HFF-Myc (cell line): ENCODE measurements at regions not wholly inside any gene's neighbourhood (a gene's known extent, or its start where the extent isn't known, plus 50 kb on each side); places are given as distances from the start of the nearest gene placed in this dataset.
"Not testable (repeated sequence)": the region's sequence is repeated elsewhere in the genome, so short reads cannot be mapped to it uniquely, and the experiment has no call there.

Experiments used
- DNase-seq: peaks from one replicate; pipeline ENCODE4 v3.0.0-alpha.2; 2011; ENCODE audit warnings: low read depth; ENCODE audit errors: extremely low read depth
- H3K4me3 ChIP-seq: replicated peaks from 2 replicates; pipeline ENCODE4 v1.5.1; 2011; ENCODE audit warnings: low read depth, mild to moderate bottlenecking, control low read depth, low read length
- CTCF ChIP-seq: IDR thresholded peaks from 2 replicates; pipeline ENCODE4 v1.5.1; 2012; ENCODE audit warnings: mild to moderate bottlenecking, low read depth, low read length, control low read depth; ENCODE audit errors: missing control alignments

DNA sequence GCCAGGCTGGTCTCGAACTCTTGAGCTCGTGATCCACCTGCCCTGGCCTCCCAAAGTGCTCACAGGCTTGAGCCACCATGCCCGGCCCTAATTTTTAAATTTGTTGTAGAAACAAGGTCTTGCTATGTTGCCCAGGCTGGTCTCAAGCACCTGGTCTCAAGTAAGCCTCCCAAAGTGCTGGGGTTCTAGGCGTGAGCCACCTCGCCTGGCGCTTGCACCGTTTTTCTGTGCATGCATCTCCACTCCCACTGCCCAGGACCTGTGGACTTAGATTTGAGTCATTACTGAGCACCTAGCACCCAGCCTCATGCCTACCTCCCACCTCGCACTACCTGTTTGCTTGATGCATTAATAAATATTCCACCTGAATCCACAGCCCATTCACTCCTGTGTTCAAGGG is 1359.1 kb downstream of the CDH12 start:
- not testable (repeated sequence) for H3K4me3 ChIP-seq, DNase-seq

GRCh38 chr5:21491182-21491581 is 1362.0 kb downstream of the CDH12 start:
- not testable (repeated sequence) for H3K4me3 ChIP-seq, DNase-seq

DNA sequence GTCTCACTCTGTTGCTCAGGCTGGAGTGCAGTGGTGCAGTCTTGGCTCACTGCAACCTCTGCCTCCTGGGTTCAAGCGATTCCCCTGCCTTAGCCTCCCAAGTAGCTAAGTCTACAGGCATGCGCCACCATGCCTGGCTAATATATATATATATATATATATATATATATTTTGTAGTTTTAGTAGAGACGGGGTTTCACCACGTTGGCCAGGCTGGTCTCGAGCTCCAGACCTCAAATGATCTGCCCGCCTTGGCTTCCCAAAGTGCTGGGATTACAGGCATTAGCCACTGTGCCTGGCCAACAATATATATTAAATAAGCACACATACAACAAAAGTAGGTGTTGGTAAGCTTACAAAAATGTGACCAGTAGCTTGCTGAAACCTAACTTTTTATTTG is 1364.3 kb downstream of the CDH12 start:
- not testable (repeated sequence) for DNase-seq, H3K4me3 ChIP-seq

- TF ChIP-seq CTCF = peak; percentile 49
- DNase-seq = not testable (repeated sequence)
These were observed 1367.6 kb downstream of the CDH12 start for GRCh38 chr5:21485458-21486000.

DNA sequence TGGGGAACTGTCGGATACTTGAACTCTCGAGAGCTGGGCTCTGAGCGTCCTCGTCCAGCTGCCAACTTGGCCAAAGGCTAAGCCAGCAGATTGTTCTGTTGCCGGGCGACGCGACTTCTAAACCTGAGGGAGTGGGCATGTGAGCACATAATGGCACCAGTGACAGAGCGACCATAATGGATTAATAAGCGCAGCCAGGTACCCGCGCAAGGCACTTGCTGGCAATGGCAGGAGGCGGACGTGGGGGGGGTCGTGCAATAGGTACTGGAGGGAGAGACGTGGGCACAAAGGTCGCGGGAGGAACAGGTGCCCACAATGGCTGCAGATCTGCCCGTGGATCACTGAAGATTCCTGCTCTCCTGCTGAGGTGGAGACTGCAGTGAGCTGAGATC is 1368.7 kb downstream of the CDH12 start:
- not testable (repeated sequence) for DNase-seq, H3K4me3 ChIP-seq

More at GRCh38 chr5:21485458-21486000, 1367.6 kb downstream of the CDH12 start:
- H3K4me3 ChIP-seq = not testable (repeated sequence)

- not testable (repeated sequence) for H3K4me3 ChIP-seq, DNase-seq
These were observed 1369.2 kb downstream of the CDH12 start for GRCh38 chr5:21483790-21484497.

- not testable (repeated sequence) for H3K4me3 ChIP-seq
These were observed 1370.0 kb downstream of the CDH12 start for GRCh38 chr5:21482983-21483650.

GRCh38 chr5:21482522-21482921 is 1370.6 kb downstream of the CDH12 start:
- not testable (repeated sequence) for DNase-seq, H3K4me3 ChIP-seq

More at GRCh38 chr5:21482983-21483650, 1370.0 kb downstream of the CDH12 start:
- not testable (repeated sequence) for DNase-seq

GRCh38 chr5:21481320-21482270 is 1371.5 kb downstream of the CDH12 start:
- not testable (repeated sequence) for H3K4me3 ChIP-seq, DNase-seq

GRCh38 chr5:21480054-21480453 is 1373.1 kb downstream of the CDH12 start:
- H3K4me3 ChIP-seq = not testable (repeated sequence)

GRCh38 chr5:21473981-21474380 is 1379.2 kb downstream of the CDH12 start:
- H3K4me3 ChIP-seq, DNase-seq: not testable (repeated sequence)

More at GRCh38 chr5:21480054-21480453, 1373.1 kb downstream of the CDH12 start:
- not testable (repeated sequence) for DNase-seq

DNA sequence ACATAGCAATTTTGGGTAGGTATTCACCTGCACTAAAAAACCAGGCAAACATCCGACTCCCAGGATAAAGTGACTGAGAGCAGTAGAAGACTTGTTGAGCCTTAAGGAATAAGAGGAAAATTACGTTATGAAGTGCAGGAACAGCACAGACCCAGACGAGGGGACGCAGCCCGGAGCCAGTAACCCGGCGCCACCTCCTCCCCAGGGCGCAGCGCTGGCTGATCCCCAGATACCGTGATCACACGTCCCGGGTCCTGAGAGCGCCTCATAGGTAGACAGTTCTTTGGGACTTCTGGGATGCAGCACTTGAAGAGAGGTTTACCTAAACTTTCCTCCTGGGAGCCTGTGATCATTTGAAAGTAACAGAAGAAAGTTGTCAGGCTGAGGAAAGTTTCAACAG is 1379.7 kb downstream of the CDH12 start:
- not testable (repeated sequence) for H3K4me3 ChIP-seq, DNase-seq

DNA sequence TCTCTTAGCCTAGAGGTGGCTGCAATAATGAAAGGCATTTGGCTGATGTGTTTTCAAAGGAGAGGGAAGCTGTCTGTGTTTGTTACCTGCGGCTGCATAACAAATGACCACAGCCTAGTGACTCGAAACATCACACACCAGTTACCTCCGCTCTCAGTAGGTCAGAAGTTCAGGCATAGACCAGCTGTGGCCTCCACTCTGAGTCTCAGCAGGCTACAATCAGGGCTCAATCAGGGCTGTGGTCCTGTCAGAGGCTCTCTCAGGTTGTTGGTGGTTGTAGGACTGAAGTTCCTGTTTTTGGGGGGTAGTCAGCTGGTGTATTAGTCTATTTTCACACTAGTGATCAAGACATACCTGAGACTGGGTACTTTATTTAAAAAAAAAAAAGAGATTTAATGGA is 1381.5 kb downstream of the CDH12 start:
- not testable (repeated sequence) for H3K4me3 ChIP-seq, DNase-seq
